HCT116 (cell line): ENCODE measurements at regions not wholly inside any gene's neighbourhood (a gene's known extent, or its start where the extent isn't known, plus 50 kb on each side); places are given as distances from the start of the nearest gene placed in this dataset.

Experiments
- ATAC-seq: fragments of 200-7000 bp; cut with Tn5 transposase; 2 replicates; pipeline ENCODE4 v1.9.1; 2020; ENCODE audit warnings: mild to moderate bottlenecking, moderate library complexity
- BruUV-seq: library from RNA; stranded (reverse); fragments of 400-500 nt; replicated peaks from 2 replicates; lab custom pipeline; 2021; lab: Mats Ljungman, UMichigan
- CTCF ChIA-PET: fragments of 300-600 bp; sonication (Branson Sonifier 250); formaldehyde crosslinking; loops from one replicate; lab custom pipeline; 2021; ENCODE audit warnings: antibody characterized with exemption; lab: Charles Lee
- POLR2A ChIA-PET: fragments of 300-600, 350-600 bp; sonication (Branson Sonifier 250); formaldehyde crosslinking; loops from one replicate; lab custom pipeline; 2021; ENCODE audit warnings: antibody characterized with exemption; lab: Charles Lee
- RAD21 ChIA-PET, 2 experiments: fragments of 300-600 bp; sonication (Branson Sonifier 250); formaldehyde crosslinking; loops; one replicate each; lab custom pipeline; 2023; ENCODE audit warnings: low total read pairs in 2 of 2; ENCODE audit not compliant: uncharacterized antibody in 2 of 2, unreplicated experiment in 2 of 2, low non-redundant PET in 1 of 2; lab: Charles Lee
- DNase-seq: peaks from one replicate; pipeline ENCODE4 v3.0.0-alpha.2; 2010; ENCODE audit warnings: low read depth, low spot score
- H2AFZ ChIP-seq: fragments of 200-600 bp; shearing (Covaris generic), sonication (generic); 2 replicates; pipeline ENCODE4 v1.6.1; 2017; ENCODE audit warnings: low read depth, mixed run types, mixed read lengths, antibody characterized with exemption, low read length; ENCODE audit not compliant: poor library complexity, severe bottlenecking
- H3K27ac ChIP-seq: 2 replicates; pipeline ENCODE4 v1.5.1; 2012; ENCODE audit warnings: low read depth, low read length
- H3K27me3 ChIP-seq: fragments of 200-600 bp; sonication (generic); 2 replicates; pipeline ENCODE4 v1.6.1; 2016; ENCODE audit warnings: mixed run types, low read length, mixed read lengths; ENCODE audit not compliant: insufficient read depth
- H3K36me3 ChIP-seq, 2 experiments: fragments of 200-500 bp in 1 of 2; fragments of 200-600 bp in 1 of 2; sonication (Bioruptor generic) in 1 of 2; sonication (generic) in 1 of 2; 2 replicates each; pipeline versions ENCODE4 v1.5.1 to v1.6.1; 2014 to 2016; ENCODE audit warnings: low read length in 2 of 2, inconsistent platforms in 1 of 2, mixed read lengths in 1 of 2, mixed run types in 1 of 2; ENCODE audit not compliant: insufficient read depth in 2 of 2, control insufficient read depth in 1 of 2
- H3K4me1 ChIP-seq, 2 experiments: fragments of 200-600 bp in 1 of 2; sonication (generic) in 1 of 2; 2 replicates each; pipeline versions ENCODE4 v1.5.1 to v1.6.1; 2012 to 2017; ENCODE audit warnings: low read length in 2 of 2, inconsistent platforms in 1 of 2, mild to moderate bottlenecking in 1 of 2, mixed read lengths in 1 of 2, mixed run types in 1 of 2, moderate library complexity in 1 of 2; ENCODE audit not compliant: insufficient read depth in 2 of 2, control insufficient read depth in 1 of 2
- H3K4me2 ChIP-seq: fragments of 200-600 bp; sonication (generic); 2 replicates; pipeline ENCODE4 v1.6.1; 2017; ENCODE audit warnings: mixed run types, low read length, mixed read lengths
- H3K4me3 ChIP-seq, 2 experiments: fragments of 200-600 bp in 1 of 2; sonication (generic) in 1 of 2; replicated peaks in 1 of 2; 2 replicates each; pipeline ENCODE4 v1.5.1; 2011 to 2016; ENCODE audit warnings: low read length in 2 of 2, control low read depth in 1 of 2, low read depth in 1 of 2, mild to moderate bottlenecking in 1 of 2, mixed read lengths in 1 of 2, mixed run types in 1 of 2
- H3K79me2 ChIP-seq: fragments of 200-600 bp; sonication (generic); 2 replicates; pipeline ENCODE4 v1.6.1; 2017; ENCODE audit warnings: mild to moderate bottlenecking, mixed run types, low read length, moderate library complexity, mixed read lengths; ENCODE audit not compliant: insufficient read depth
- H3K9ac ChIP-seq: fragments of 200-600 bp; sonication (generic); 2 replicates; pipeline ENCODE4 v1.6.1; 2016; ENCODE audit warnings: low read length, mixed read lengths
- H3K9me2 ChIP-seq: fragments of 200-600 bp; sonication (generic), shearing (Covaris generic); 2 replicates; pipeline ENCODE4 v1.6.1; 2017; ENCODE audit warnings: mixed run types, mild to moderate bottlenecking, moderate library complexity; ENCODE audit not compliant: insufficient read depth
- H3K9me3 ChIP-seq, 2 experiments: fragments of 200-500 bp in 1 of 2; fragments of 200-600 bp in 1 of 2; sonication (Bioruptor generic) in 1 of 2; sonication (generic) in 1 of 2; 2 replicates each; pipeline ENCODE4 v1.6.1; 2014 to 2017; ENCODE audit warnings: low read length in 2 of 2, mixed read lengths in 2 of 2, inconsistent platforms in 1 of 2, low read depth in 1 of 2, mild to moderate bottlenecking in 1 of 2, mixed run types in 1 of 2, moderate library complexity in 1 of 2; ENCODE audit not compliant: control insufficient read depth in 1 of 2, insufficient read depth in 1 of 2
- H4K20me1 ChIP-seq: fragments of 200-600 bp; sonication (generic), shearing (Covaris generic); 2 replicates; pipeline ENCODE4 v1.6.1; 2017; ENCODE audit warnings: mixed run types, mild to moderate bottlenecking, moderate library complexity; ENCODE audit not compliant: insufficient read depth
- ATF3 ChIP-seq: IDR thresholded peaks from 2 replicates; pipeline ENCODE4 v1.6.1; 2012
- CEBPB ChIP-seq: IDR thresholded peaks from 2 replicates; pipeline ENCODE4 v1.6.1; 2012; ENCODE audit warnings: low read depth
- CTCF ChIP-seq, 3 experiments: fragments of 200-600 bp in 1 of 3; sonication (generic) in 1 of 3; IDR thresholded peaks in 2 of 3; conservative IDR thresholded peaks in 1 of 3; 2 replicates each; pipeline ENCODE4 v1.5.1; 2012 to 2017; ENCODE audit warnings: low read depth in 2 of 3, low read length in 2 of 3, antibody characterized with exemption in 1 of 3, borderline replicate concordance in 1 of 3, control low read depth in 1 of 3, mild to moderate bottlenecking in 1 of 3, mixed read lengths in 1 of 3, mixed run types in 1 of 3, moderate library complexity in 1 of 3; ENCODE audit not compliant: insufficient read depth in 1 of 3
- EGR1 ChIP-seq: IDR thresholded peaks from 2 replicates; pipeline ENCODE4 v1.6.1; 2012; ENCODE audit warnings: low read depth
- ELF1 ChIP-seq: IDR thresholded peaks from 2 replicates; pipeline ENCODE4 v1.6.1; 2012; ENCODE audit warnings: low read depth, borderline replicate concordance
- EZH2phosphoT487 ChIP-seq: fragments of 200-600 bp; IDR thresholded peaks from 2 replicates; pipeline ENCODE4 v1.6.1; 2018; ENCODE audit warnings: antibody characterized with exemption, borderline replicate concordance
- FOSL1 ChIP-seq: IDR thresholded peaks from 2 replicates; pipeline ENCODE4 v1.6.1; 2012; ENCODE audit warnings: low read depth
- JUND ChIP-seq: IDR thresholded peaks from 2 replicates; pipeline ENCODE4 v1.6.1; 2012
- MAX ChIP-seq: IDR thresholded peaks from 2 replicates; pipeline ENCODE4 v1.6.1; 2012
- POLR2A ChIP-seq: IDR thresholded peaks from 2 replicates; pipeline ENCODE4 v1.7.0; 2011; ENCODE audit warnings: borderline replicate concordance; ENCODE audit not compliant: insufficient read depth, insufficient read length; ENCODE audit errors: extremely low read depth
- POLR2AphosphoS5 ChIP-seq: IDR thresholded peaks from 2 replicates; pipeline ENCODE4 v1.6.1; 2011; ENCODE audit warnings: mild to moderate bottlenecking, low read depth, low read length, moderate library complexity
- RAD21 ChIP-seq: IDR thresholded peaks from 2 replicates; pipeline ENCODE4 v1.6.1; 2012; ENCODE audit warnings: low read depth, mild to moderate bottlenecking
- SIN3A ChIP-seq: IDR thresholded peaks from 2 replicates; pipeline ENCODE4 v1.6.1; 2012; ENCODE audit warnings: low read depth
- SP1 ChIP-seq: IDR thresholded peaks from 2 replicates; pipeline ENCODE4 v1.6.1; 2012; ENCODE audit warnings: low read depth
- SRF ChIP-seq: IDR thresholded peaks from 2 replicates; pipeline ENCODE4 v1.6.1; 2012; ENCODE audit warnings: low read depth
- TCF7L2 ChIP-seq: IDR thresholded peaks from 2 replicates; pipeline ENCODE4 v1.7.0; 2011; ENCODE audit warnings: borderline replicate concordance, inconsistent platforms; ENCODE audit not compliant: insufficient read depth, insufficient read length; ENCODE audit errors: extremely low read depth
- YY1 ChIP-seq: IDR thresholded peaks from 2 replicates; pipeline ENCODE4 v1.6.1; 2011; ENCODE audit warnings: low read length, low read depth, moderate library complexity, mild to moderate bottlenecking; ENCODE audit not compliant: insufficient replicate concordance; ENCODE audit errors: extremely low read depth
- ZBTB33 ChIP-seq: IDR thresholded peaks from 2 replicates; pipeline ENCODE4 v1.6.1; 2011; ENCODE audit warnings: mild to moderate bottlenecking, low read length, moderate library complexity; ENCODE audit not compliant: insufficient replicate concordance; ENCODE audit errors: extremely low read depth
- ZFX ChIP-seq: fragments of 450-650 bp; IDR thresholded peaks from 2 replicates; pipeline ENCODE4 v1.6.1; 2017
- intact Hi-C: fragments of 100-400 bp; cut with micrococcal nuclease; formaldehyde crosslinking; loops from 2 replicates; pipeline ENCODE4 v1.10.0; 2022

- Histone ChIP-seq H2AFZ (no peak overlapping the region), H3K9me2 (no peaks in the 10 kb centered on the region), H3K27me3 (no peaks in the 10 kb centered on the region), H3K9ac (no peak overlapping the region), H3K36me3 (no peaks in the 10 kb centered on the region), H3K9me3 (no peaks in the 10 kb centered on the region), H3K27ac (no peak overlapping the region), H3K79me2 (no peaks in the 10 kb centered on the region), H4K20me1 (no peaks in the 10 kb centered on the region), H3K4me1 (peaks cover 3 to 8% of the 10 kb centered on the region in 2 experiments; a peak in 3 of 4 replicates), H3K4me2 (no peak overlapping the region), H3K4me3 (no peak overlapping the region)
- intact Hi-C loops = loop anchor here (5.0 kb wide), 2 partner anchors 187 to 292 kb away; no protein-coding TSS in a partner anchor
- ChIA-PET RAD21 (interaction anchor here in 1 of 2 experiments (1.4 kb wide), 1 partner anchor 622 kb away, joined by 3 read pairs; no protein-coding TSS in a partner anchor), POLR2A (no interaction called here), CTCF (interaction anchor here (1.1 to 1.6 kb wide), 4 partner anchors 11 to 275 kb away, joined by 3 to 5 read pairs (median 4); no protein-coding TSS in a partner anchor)
- no TSS peak for BruUV-seq
- TF ChIP-seq FOSL1 (no peak), CEBPB (no peak), ZFX (no peak), ZBTB33 (no peak), YY1 (no peak), EGR1 (no peak), POLR2A (no peak), MAX (no peak), SRF (no peak), JUND (no peak), ELF1 (no peak), EZH2phosphoT487 (no peak), RAD21 (no peak), CTCF (IDR thresholded peaks at IDR 0.05 in 2 of 3, conservative IDR thresholded peaks at IDR 0.05 in 1 of 3; ENCODE audit: borderline replicate concordance in 1 of 3, insufficient read depth in 1 of 3, low read depth in 2 of 3, low read length in 2 of 3) (no peak), TCF7L2 (no peak), SP1 (no peak), SIN3A (no peak), POLR2AphosphoS5 (no peak), ATF3 (no peak)
- DNase-seq (no peak), ATAC-seq (no peak)
Observed at GRCh38 chr5:138640646-138641254, 65.5 kb upstream of the HSPA9 start.
